IPS-18a (cell line): ENCODE measurements at regions not wholly inside any gene's neighbourhood (a gene's known extent, or its start where the extent isn't known, plus 50 kb on each side); places are given as distances from the start of the nearest gene placed in this dataset.

Source experiments
- H3K27ac ChIP-seq: one replicate; pipeline ENCODE4 v1.5.1; 2013; ENCODE audit warnings: low read length
- H3K27me3 ChIP-seq: one replicate; pipeline ENCODE4 v1.6.1; 2013; ENCODE audit warnings: mild to moderate bottlenecking, low read length; ENCODE audit not compliant: control insufficient read depth, insufficient read depth
- H3K36me3 ChIP-seq: one replicate; pipeline ENCODE4 v1.6.1; 2013; ENCODE audit warnings: low read depth, low read length; ENCODE audit not compliant: control insufficient read depth
- H3K4me1 ChIP-seq: one replicate; pipeline ENCODE4 v1.6.1; 2013; ENCODE audit warnings: low read depth, low read length; ENCODE audit not compliant: control insufficient read depth
- H3K4me3 ChIP-seq: one replicate; pipeline ENCODE4 v1.5.1; 2013; ENCODE audit warnings: low read length
- H3K9ac ChIP-seq: one replicate; pipeline ENCODE4 v1.6.1; 2013; ENCODE audit warnings: mild to moderate bottlenecking, low read length, moderate library complexity
- H3K9me3 ChIP-seq: one replicate; pipeline ENCODE4 v1.6.1; 2013; ENCODE audit warnings: low read depth, low read length; ENCODE audit not compliant: control insufficient read depth

DNA sequence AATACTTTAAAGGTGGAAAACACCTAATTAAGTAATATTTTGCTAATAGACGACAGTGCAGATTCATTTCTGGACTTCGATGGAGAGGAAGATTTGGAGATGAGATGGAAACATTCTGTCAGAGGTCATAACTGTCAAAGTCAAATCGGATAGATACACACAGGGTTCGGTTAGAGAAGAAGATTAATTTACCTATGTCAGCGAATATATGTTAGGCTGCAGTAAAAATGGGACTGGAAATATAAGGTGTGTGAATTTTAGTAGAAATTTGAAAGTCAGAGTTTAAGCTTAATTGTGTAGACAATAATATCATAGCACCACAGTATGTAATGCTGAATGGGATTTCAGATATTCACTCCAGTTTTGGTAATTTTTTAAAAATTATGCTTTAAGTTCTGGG, 1020.3 kb upstream of the ACO1 start:
- Histone ChIP-seq H3K36me3 (no peaks in the 10 kb centered on the region), H3K9ac (no peak overlapping the region), H3K27me3 (no peaks in the 10 kb centered on the region), H3K9me3 (no peaks in the 10 kb centered on the region), H3K27ac (no peak overlapping the region), H3K4me3 (no peak overlapping the region), H3K4me1 (no peaks in the 10 kb centered on the region)

DNA sequence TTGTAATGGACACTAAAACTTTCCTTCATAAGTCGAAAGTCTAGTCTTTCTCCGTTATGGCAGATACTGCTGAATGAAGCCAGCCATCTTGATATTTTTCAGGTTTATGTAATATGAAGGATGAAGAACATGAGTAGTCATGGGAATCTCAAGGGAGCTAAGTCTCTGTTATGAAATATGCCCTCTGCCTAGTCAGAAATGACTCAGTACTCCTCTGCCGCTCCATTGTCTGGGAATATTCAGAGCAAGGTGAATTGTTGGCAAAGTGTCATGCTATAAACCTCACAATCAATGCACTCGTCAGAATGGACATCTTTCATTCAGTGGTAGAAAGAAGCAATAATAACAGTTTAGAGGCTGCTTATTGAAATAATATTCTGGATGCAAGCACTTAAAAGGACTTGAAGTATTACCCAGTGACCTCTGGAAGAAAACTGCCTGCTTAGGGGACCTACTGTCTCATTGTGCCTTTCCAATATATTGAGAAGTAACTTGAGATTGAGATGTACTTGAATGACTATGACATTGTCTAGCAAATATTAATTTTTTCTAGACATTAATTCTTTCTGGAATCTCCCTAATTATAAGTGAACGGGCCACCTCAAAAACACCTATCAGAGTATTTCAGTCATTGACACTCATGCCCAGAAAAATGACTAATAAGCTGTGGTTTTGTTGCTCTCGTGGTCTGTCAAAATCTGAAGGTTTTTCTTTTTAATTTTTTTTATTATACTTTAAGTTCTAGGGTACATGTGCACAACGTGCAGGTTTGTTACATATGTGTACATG, 1011.5 kb upstream of the ACO1 start:
- no peaks in the 10 kb centered on the region for H3K36me3 ChIP-seq
- no peak overlapping the region for H3K27ac ChIP-seq
- no peaks in the 10 kb centered on the region for H3K9me3 ChIP-seq
- H3K9ac ChIP-seq = no peak overlapping the region
- no peaks in the 10 kb centered on the region for H3K4me1 ChIP-seq
- no peaks in the 10 kb centered on the region for H3K27me3 ChIP-seq
- no peak overlapping the region for H3K4me3 ChIP-seq

DNA sequence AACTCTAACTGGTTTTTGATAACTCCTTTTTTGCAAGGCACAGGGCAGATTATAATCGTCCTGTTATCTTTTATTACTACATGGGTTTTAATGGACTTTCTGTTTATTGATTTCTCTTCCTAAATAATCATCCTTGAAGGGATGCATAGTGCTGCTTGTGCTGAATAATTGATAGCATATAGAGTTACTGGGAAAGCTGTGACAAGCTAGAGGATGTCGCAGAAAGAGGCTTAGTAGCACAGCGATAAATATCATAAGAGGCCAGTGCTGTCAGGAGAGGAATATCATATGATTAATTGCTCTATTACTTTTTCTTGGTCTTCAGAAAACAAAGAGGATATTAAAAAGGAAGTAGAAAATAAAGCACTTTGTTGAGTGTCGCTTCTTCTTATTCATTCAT, 1007.1 kb upstream of the ACO1 start:
- no peaks in the 10 kb centered on the region for H3K9me3 ChIP-seq
- H3K9ac ChIP-seq = no peak overlapping the region
- H3K4me1 ChIP-seq = no peaks in the 10 kb centered on the region
- H3K27ac ChIP-seq = no peak overlapping the region
- no peaks in the 10 kb centered on the region for H3K36me3 ChIP-seq
- no peaks in the 10 kb centered on the region for H3K27me3 ChIP-seq
- H3K4me3 ChIP-seq = no peak overlapping the region

- Histone ChIP-seq H3K9me3 (no peaks in the 10 kb centered on the region), H3K4me3 (no peak overlapping the region), H3K27me3 (no peaks in the 10 kb centered on the region), H3K4me1 (no peaks in the 10 kb centered on the region), H3K9ac (no peak overlapping the region), H3K27ac (no peak overlapping the region), H3K36me3 (no peaks in the 10 kb centered on the region)
These were observed 995.8 kb upstream of the ACO1 start for GRCh38 chr9:31388660-31389059.

GRCh38 chr9:31389075-31389474, 995.4 kb upstream of the ACO1 start:
- no peak overlapping the region for H3K27ac ChIP-seq
- no peaks in the 10 kb centered on the region for H3K36me3 ChIP-seq
- no peaks in the 10 kb centered on the region for H3K9me3 ChIP-seq
- H3K9ac ChIP-seq = no peak overlapping the region
- no peaks in the 10 kb centered on the region for H3K27me3 ChIP-seq
- H3K4me1 ChIP-seq = no peaks in the 10 kb centered on the region
- no peak overlapping the region for H3K4me3 ChIP-seq

GRCh38 chr9:31390403-31391025, 993.9 kb upstream of the ACO1 start:
- Histone ChIP-seq H3K36me3 (no peaks in the 10 kb centered on the region), H3K9me3 (no peaks in the 10 kb centered on the region), H3K27ac (no peak overlapping the region), H3K4me1 (no peaks in the 10 kb centered on the region), H3K27me3 (no peaks in the 10 kb centered on the region), H3K9ac (no peak overlapping the region), H3K4me3 (no peak overlapping the region)

GRCh38 chr9:31393240-31393639, 991.2 kb upstream of the ACO1 start:
- Histone ChIP-seq H3K9ac (no peak overlapping the region), H3K4me1 (no peaks in the 10 kb centered on the region), H3K9me3 (no peaks in the 10 kb centered on the region), H3K27ac (no peak overlapping the region), H3K4me3 (no peak overlapping the region), H3K36me3 (no peaks in the 10 kb centered on the region), H3K27me3 (no peaks in the 10 kb centered on the region)

DNA sequence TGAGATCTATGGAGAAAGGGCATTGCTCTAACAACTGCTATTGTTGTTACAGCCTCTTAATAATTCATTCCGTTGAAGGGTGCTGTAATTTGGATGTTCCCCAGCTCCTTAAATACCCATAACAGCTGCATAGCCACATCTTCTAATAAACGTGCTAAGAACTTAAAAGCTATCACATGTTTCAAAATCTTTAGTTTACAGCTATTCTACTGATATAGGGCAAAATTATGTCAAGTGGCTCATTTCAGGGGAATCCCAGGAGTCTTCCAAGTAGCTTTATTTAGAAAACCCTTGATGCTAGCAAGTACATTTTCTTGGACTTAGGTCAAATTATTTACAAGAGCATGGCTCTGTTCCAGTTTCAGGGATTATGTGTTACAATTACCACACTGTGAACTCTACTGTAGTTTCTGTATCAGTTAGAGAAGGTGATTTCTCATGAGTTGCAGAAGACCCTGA, 990.4 kb upstream of the ACO1 start:
- Histone ChIP-seq H3K27me3 (no peaks in the 10 kb centered on the region), H3K36me3 (no peaks in the 10 kb centered on the region), H3K4me1 (no peaks in the 10 kb centered on the region), H3K9me3 (no peaks in the 10 kb centered on the region), H3K4me3 (no peak overlapping the region), H3K9ac (no peak overlapping the region), H3K27ac (no peak overlapping the region)

DNA sequence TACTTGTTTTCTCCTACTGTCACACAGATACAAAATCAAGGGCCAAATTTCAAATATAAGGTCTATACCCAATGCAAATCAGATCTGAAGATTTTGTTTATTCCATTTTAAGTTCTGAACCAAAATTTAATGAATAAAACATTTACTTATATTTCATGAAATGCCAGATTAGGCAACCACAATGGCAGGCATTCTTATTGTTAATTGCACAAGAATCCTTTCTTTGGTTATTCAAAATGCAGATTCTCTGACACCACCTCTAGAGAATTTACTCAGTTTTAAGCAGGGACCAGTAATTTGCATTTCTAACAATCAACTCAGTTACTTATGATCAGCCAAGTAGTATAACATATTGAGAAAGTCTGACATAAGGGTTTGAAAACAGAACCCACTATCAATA, 972.4 kb upstream of the ACO1 start:
- Histone ChIP-seq H3K9ac (no peak overlapping the region), H3K4me3 (no peak overlapping the region), H3K27ac (peak overlapping the region; percentile 78), H3K27me3 (no peaks in the 10 kb centered on the region), H3K4me1 (peaks cover 8% of the 10 kb centered on the region), H3K36me3 (no peaks in the 10 kb centered on the region), H3K9me3 (peaks cover 8% of the 10 kb centered on the region)

DNA sequence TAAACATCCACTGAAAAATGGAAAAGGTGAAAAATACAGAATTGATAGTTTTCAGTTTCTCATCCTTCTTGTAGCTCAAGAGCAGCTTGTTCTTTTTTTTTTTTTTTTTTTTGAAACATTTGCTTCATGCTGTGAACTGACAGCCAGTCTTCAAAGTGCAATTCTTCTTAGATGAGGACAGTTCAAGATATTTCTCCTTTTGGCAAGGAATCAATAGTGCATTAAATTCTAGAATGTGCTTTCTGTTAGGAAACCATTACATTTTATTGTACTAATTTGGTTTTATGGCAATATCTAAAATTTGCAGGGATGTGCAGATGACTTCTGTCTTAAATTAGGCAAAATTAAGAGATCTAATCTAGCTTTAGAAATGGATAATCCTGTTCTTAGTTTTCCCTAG, 969.3 kb upstream of the ACO1 start:
- Histone ChIP-seq H3K4me1 (peaks cover 8% of the 10 kb centered on the region), H3K36me3 (no peaks in the 10 kb centered on the region), H3K4me3 (no peak overlapping the region), H3K9me3 (peaks cover 6% of the 10 kb centered on the region), H3K9ac (no peak overlapping the region), H3K27me3 (no peaks in the 10 kb centered on the region), H3K27ac (no peak overlapping the region)

DNA sequence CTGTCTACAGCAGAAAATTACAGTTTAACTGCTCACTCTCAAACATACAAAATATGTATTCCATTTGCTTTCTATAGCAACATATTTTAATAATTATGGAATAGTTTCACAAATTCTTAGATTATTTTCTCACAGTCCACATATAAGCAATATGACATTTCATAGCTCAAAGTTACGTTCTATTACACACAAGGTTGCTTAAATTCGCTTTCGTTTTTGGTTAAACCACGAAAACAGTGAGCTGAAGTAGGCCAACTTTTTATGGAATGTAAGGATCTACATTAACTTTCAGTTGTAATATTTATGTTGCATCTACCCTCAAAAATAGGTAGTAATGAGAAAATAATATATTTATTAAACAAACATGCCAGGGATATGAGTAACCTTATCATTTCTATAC, 966.0 kb upstream of the ACO1 start:
- Histone ChIP-seq H3K36me3 (no peaks in the 10 kb centered on the region), H3K4me3 (no peak overlapping the region), H3K27ac (no peak overlapping the region), H3K9ac (no peak overlapping the region), H3K9me3 (no peaks in the 10 kb centered on the region), H3K4me1 (no peaks in the 10 kb centered on the region), H3K27me3 (no peaks in the 10 kb centered on the region)
